ENCODE measurements at regions not wholly inside any gene's neighbourhood (a gene's known extent, or its start where the extent isn't known, plus 50 kb on each side); places are given as distances from the start of the nearest gene placed in this dataset.

DNA sequence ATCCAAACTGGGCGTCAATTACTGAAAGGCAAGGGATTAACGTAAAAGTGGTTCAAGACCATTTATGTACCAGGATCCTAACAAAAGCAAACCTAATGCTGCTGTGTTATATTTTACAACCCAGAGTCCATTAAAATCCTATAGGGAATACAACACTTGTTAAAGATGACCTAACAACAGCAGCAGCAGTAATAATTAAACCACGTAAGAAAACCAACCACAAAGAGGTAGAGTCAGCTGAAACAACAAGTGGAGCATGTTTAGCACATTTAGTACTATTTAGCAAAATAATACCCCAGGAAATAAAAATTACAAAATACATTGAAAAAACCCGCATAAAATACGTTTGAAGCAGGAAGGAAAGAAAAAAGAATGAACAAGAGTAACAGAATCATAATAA, 82.1 kb upstream of the AGBL1 start:
- no peak overlapping the region for H3K4me3 ChIP-seq (ENCODE audit: low read depth, low read length)
- TF ChIP-seq, protein P1, sequence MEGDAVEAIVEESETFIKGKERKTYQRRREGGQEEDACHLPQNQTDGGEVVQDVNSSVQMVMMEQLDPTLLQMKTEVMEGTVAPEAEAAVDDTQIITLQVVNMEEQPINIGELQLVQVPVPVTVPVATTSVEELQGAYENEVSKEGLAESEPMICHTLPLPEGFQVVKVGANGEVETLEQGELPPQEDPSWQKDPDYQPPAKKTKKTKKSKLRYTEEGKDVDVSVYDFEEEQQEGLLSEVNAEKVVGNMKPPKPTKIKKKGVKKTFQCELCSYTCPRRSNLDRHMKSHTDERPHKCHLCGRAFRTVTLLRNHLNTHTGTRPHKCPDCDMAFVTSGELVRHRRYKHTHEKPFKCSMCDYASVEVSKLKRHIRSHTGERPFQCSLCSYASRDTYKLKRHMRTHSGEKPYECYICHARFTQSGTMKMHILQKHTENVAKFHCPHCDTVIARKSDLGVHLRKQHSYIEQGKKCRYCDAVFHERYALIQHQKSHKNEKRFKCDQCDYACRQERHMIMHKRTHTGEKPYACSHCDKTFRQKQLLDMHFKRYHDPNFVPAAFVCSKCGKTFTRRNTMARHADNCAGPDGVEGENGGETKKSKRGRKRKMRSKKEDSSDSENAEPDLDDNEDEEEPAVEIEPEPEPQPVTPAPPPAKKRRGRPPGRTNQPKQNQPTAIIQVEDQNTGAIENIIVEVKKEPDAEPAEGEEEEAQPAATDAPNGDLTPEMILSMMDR (IDR thresholded peaks at IDR 0.05; ENCODE audit: borderline replicate concordance, insufficient read depth, low read depth, low read length): no peak

DNA sequence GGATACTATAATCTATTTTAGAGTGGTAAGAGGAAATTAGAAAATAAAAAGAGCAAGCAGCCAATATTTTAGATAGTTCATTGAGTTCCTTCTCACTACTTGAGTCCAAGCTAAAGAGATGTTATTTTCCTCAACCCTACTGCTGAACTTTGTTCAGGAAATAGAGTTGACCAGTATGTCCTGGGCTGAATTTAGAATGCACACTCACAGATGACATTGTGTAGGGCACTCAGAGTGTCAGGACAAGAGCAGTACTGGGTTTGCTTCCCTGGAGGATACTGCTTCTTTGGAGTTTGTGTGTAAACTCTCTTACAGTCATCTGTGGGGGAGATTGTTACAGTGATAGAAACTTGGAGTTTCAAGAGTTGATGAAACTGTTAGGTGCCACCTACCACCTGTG, 80.0 kb upstream of the AGBL1 start:
- H3K4me3 ChIP-seq (ENCODE audit: low read depth, low read length): no peak overlapping the region
- TF ChIP-seq, protein P1 (IDR thresholded peaks at IDR 0.05; ENCODE audit: borderline replicate concordance, insufficient read depth, low read depth, low read length): no peak

DNA sequence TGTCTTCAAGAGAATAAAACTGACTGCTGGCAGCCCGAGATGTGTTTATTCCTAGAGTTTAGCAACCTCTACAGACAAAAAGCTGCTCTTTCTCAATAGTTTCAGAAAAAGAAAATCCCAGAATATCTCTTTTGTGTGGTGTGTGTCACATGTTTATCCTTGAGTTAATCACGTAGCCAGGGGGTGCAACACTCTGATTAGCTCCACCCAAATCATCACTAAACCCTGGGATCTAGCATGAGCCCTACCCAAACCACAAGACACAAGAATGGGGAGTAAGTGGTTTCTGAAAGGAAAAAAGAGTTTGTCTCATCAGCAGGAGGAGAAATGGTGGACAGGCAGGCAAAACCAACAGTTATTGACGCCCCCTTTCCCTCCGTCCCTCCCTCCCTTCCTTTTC, 78.5 kb upstream of the AGBL1 start:
- H3K4me3 ChIP-seq (ENCODE audit: low read depth, low read length): no peak overlapping the region

DNA sequence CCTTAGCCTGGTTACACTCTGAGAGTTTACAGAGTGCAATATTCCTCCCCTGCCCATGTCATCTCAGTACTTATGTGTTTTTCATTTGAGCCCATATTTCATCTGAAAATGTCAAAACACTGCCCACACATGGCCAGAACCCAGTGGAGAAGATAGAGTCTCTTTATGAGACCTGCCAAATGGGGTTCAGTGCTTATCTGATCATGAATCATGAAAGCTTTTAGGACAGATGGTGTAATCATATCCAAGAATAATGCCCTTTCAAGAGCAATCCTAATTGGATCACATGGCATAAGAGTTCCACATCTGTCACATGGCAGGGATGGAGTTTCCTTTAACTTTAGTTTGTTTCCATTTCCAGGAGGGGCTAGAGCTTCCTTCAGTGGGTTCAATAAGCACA, 77.2 kb upstream of the AGBL1 start:
- TF ChIP-seq, protein P1 (IDR thresholded peaks at IDR 0.05; ENCODE audit: borderline replicate concordance, insufficient read depth, low read depth, low read length): no peak
- H3K4me3 ChIP-seq (ENCODE audit: low read depth, low read length): no peak overlapping the region

More for the DNA sequence above, 78.5 kb upstream of the AGBL1 start:
- TF ChIP-seq, protein P1 (IDR thresholded peaks at IDR 0.05; ENCODE audit: borderline replicate concordance, insufficient read depth, low read depth, low read length): no peak

DNA sequence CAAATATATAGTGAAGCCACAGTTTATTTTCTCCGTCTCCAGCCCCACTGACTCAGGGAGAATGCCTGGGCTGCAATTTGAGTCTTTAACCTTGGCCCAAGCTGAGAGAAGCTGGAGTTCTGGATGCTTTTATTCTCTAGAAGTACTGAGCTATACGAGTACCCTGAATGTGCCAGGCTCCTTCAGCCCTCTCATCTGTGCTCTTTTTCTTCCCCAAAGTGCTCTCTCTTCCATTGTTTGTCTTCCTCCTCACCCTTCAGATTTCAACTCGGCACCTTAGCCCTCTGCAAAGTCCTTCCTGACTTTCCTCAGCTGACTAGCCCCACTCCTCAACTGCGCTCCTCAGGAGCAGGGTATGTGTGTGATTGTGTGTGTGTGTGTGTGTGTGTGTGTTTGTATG, 75.6 kb upstream of the AGBL1 start:
- no peak overlapping the region for H3K4me3 ChIP-seq (ENCODE audit: low read depth, low read length)
- TF ChIP-seq, protein P1 (IDR thresholded peaks at IDR 0.05; ENCODE audit: borderline replicate concordance, insufficient read depth, low read depth, low read length): no peak

DNA sequence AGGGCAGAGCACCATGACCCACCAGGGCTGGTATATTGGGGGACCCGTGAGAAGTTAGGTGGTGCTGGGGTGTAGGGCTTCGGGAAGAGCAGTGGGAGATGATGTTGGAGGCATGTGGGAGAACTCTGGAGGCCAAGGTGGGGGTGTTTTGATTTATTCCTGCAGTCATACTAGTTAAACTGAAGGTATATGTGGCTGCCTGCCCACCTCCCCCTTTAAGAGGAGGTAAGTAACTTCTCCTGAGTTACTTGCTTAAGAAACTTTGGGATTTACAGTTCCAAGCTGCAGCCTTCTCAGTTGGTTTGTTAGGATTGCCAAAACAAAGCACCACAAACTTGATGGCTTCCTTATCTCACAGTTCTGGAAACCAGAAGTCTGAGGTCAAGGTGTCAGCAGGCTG, 73.1 kb upstream of the AGBL1 start:
- H3K4me3 ChIP-seq (ENCODE audit: low read depth, low read length): no peak overlapping the region
- TF ChIP-seq, protein P1 (IDR thresholded peaks at IDR 0.05; ENCODE audit: borderline replicate concordance, insufficient read depth, low read depth, low read length): no peak

DNA sequence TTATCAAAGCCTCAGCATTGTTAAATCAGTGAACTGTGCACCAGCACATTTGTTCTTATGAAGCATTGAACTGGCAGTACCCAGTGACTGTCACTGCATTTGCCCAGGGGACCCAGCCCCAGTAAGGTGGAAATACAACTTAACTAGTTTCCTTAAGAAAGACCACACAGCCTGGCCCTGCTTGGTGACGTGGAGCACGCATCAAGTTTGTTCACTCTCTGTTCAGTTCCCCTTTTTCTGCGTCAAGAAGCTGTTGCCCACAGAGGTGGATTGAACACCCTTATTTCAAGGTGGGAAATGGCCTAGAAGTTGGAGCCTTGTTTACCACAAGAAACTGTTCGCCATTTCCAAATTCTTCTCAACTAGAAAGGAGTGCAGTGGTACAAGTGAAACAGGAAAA, 69.9 kb upstream of the AGBL1 start:
- no peak overlapping the region for H3K4me3 ChIP-seq (ENCODE audit: low read depth, low read length)
- TF ChIP-seq, protein P1 (IDR thresholded peaks at IDR 0.05; ENCODE audit: borderline replicate concordance, insufficient read depth, low read depth, low read length): no peak
